ENCODE measurements at regions not wholly inside any gene's neighbourhood (a gene's known extent, or its start where the extent isn't known, plus 50 kb on each side); places are given as distances from the start of the nearest gene placed in this dataset.
"Not testable (repeated sequence)": the region's sequence is repeated elsewhere in the genome, so short reads cannot be mapped to it uniquely, and the experiment has no call there.

- no peak for DNase-seq (ENCODE audit: low spot score)
These were observed 623.4 kb upstream of the LUZP2 start for GRCh38 chr11:23873406-23873805.

- DNase-seq (ENCODE audit: low spot score): no peak
These were observed 621.5 kb upstream of the LUZP2 start for GRCh38 chr11:23875176-23875850.

- not testable (repeated sequence) for DNase-seq (ENCODE audit: low spot score)
These were observed 613.3 kb upstream of the LUZP2 start for GRCh38 chr11:23883426-23884048.

GRCh38 chr11:23884341-23884740 lies 612.5 kb upstream of the LUZP2 start:
- DNase-seq (ENCODE audit: low spot score): no peak

GRCh38 chr11:23885801-23886200 lies 611.1 kb upstream of the LUZP2 start:
- DNase-seq (ENCODE audit: low spot score): no peak

GRCh38 chr11:23887122-23887521 lies 609.7 kb upstream of the LUZP2 start:
- DNase-seq (ENCODE audit: low spot score): not testable (repeated sequence)

- no peak for DNase-seq (ENCODE audit: low spot score)
These were observed 603.7 kb upstream of the LUZP2 start for GRCh38 chr11:23893126-23893525.

GRCh38 chr11:23897453-23898286 lies 599.2 kb upstream of the LUZP2 start:
- no peak for DNase-seq (ENCODE audit: low spot score)

- DNase-seq (ENCODE audit: low spot score): no peak
These were observed 593.7 kb upstream of the LUZP2 start for GRCh38 chr11:23903044-23903704.

GRCh38 chr11:23919455-23919854 lies 577.4 kb upstream of the LUZP2 start:
- no peak for DNase-seq (ENCODE audit: low spot score)

GRCh38 chr11:23923357-23923756 lies 573.5 kb upstream of the LUZP2 start:
- no peak for DNase-seq (ENCODE audit: low spot score)

GRCh38 chr11:23924226-23924625 lies 572.6 kb upstream of the LUZP2 start:
- no peak for DNase-seq (ENCODE audit: low spot score)

GRCh38 chr11:23931443-23931842 lies 565.4 kb upstream of the LUZP2 start:
- no peak for DNase-seq (ENCODE audit: low spot score)

- DNase-seq (ENCODE audit: low spot score): no peak
These were observed 564.4 kb upstream of the LUZP2 start for GRCh38 chr11:23932485-23932898.

- no peak for DNase-seq (ENCODE audit: low spot score)
These were observed 563.1 kb upstream of the LUZP2 start for GRCh38 chr11:23933721-23934120.

- not testable (repeated sequence) for DNase-seq (ENCODE audit: low spot score)
These were observed 562.1 kb upstream of the LUZP2 start for GRCh38 chr11:23934671-23935270.

- not testable (repeated sequence) for DNase-seq (ENCODE audit: low spot score)
These were observed 554.6 kb upstream of the LUZP2 start for GRCh38 chr11:23942117-23942815.

- DNase-seq (ENCODE audit: low spot score): no peak
These were observed 551.9 kb upstream of the LUZP2 start for GRCh38 chr11:23944923-23945322.

GRCh38 chr11:23947883-23948282 lies 549.0 kb upstream of the LUZP2 start:
- no peak for DNase-seq (ENCODE audit: low spot score)

GRCh38 chr11:23948851-23949250 lies 548.0 kb upstream of the LUZP2 start:
- no peak for DNase-seq (ENCODE audit: low spot score)

GRCh38 chr11:23953951-23954710 lies 542.7 kb upstream of the LUZP2 start:
- no peak for DNase-seq (ENCODE audit: low spot score)

Data from CD4-positive, alpha-beta T cell treated with Interleukin-15 for 4 hours (primary cell).